H9 (cell line): ENCODE measurements at regions not wholly inside any gene's neighbourhood (a gene's known extent, or its start where the extent isn't known, plus 50 kb on each side); places are given as distances from the start of the nearest gene placed in this dataset.

Source experiments
- DNase-seq: peaks from one replicate; pipeline ENCODE4 v3.0.0-alpha.2; 2017
- H2AFZ ChIP-seq: one replicate; pipeline ENCODE4 v1.6.1; 2013; ENCODE audit warnings: mild to moderate bottlenecking, low read length, control low read depth, moderate library complexity
- H2AK5ac ChIP-seq: 2 replicates; pipeline ENCODE4 v1.6.1; 2013; ENCODE audit warnings: low read length, control low read depth, mixed read lengths; ENCODE audit not compliant: insufficient read length
- H2BK120ac ChIP-seq: one replicate; pipeline ENCODE4 v1.6.1; 2013; ENCODE audit warnings: low read depth, mild to moderate bottlenecking, low read length, control low read depth, inconsistent platforms; ENCODE audit not compliant: poor library complexity, severe bottlenecking
- H2BK12ac ChIP-seq: 2 replicates; pipeline ENCODE4 v1.6.1; 2013; ENCODE audit warnings: low read length, control low read depth, mixed read lengths, low read depth; ENCODE audit not compliant: insufficient read length
- H2BK15ac ChIP-seq: 2 replicates; pipeline ENCODE4 v1.6.1; 2013; ENCODE audit warnings: low read depth, low read length, control low read depth
- H2BK20ac ChIP-seq: one replicate; pipeline ENCODE4 v1.6.1; 2013; ENCODE audit warnings: low read depth, mild to moderate bottlenecking, low read length, control low read depth, inconsistent platforms; ENCODE audit not compliant: poor library complexity, severe bottlenecking
- H2BK5ac ChIP-seq: 2 replicates; pipeline ENCODE4 v1.6.1; 2013; ENCODE audit warnings: low read length, control low read depth, mixed read lengths; ENCODE audit not compliant: insufficient read length
- H3K14ac ChIP-seq: 2 replicates; pipeline ENCODE4 v1.6.1; 2013; ENCODE audit warnings: low read length, control low read depth; ENCODE audit not compliant: insufficient read depth
- H3K18ac ChIP-seq: 2 replicates; pipeline ENCODE4 v1.6.1; 2013; ENCODE audit warnings: low read depth, mild to moderate bottlenecking, mixed read lengths, low read length, control low read depth; ENCODE audit not compliant: insufficient read length
- H3K23ac ChIP-seq: 2 replicates; pipeline ENCODE4 v1.6.1; 2013; ENCODE audit warnings: low read length, control low read depth, mixed read lengths, low read depth; ENCODE audit not compliant: insufficient read length
- H3K23me2 ChIP-seq: 2 replicates; pipeline ENCODE4 v1.6.1; 2013; ENCODE audit warnings: low read depth, mild to moderate bottlenecking, mixed read lengths, low read length, control low read depth; ENCODE audit not compliant: insufficient read length, poor library complexity, severe bottlenecking
- H3K27ac ChIP-seq: 2 replicates; pipeline ENCODE4 v1.5.1; 2013; ENCODE audit warnings: low read length, control low read depth, mixed read lengths, low read depth; ENCODE audit not compliant: insufficient read length
- H3K27me3 ChIP-seq: 2 replicates; pipeline ENCODE4 v1.6.1; 2013; ENCODE audit warnings: low read length, control low read depth, inconsistent platforms; ENCODE audit not compliant: insufficient read depth
- H3K4ac ChIP-seq: 2 replicates; pipeline ENCODE4 v1.6.1; 2013; ENCODE audit warnings: low read depth, mild to moderate bottlenecking, control low read depth, inconsistent platforms, low read length, moderate library complexity
- H3K4me1 ChIP-seq: 2 replicates; pipeline ENCODE4 v1.6.1; 2013; ENCODE audit warnings: low read length, control low read depth, inconsistent platforms; ENCODE audit not compliant: insufficient read depth
- H3K4me2 ChIP-seq: 2 replicates; pipeline ENCODE4 v1.6.1; 2013; ENCODE audit warnings: low read length, control low read depth, mixed read lengths; ENCODE audit not compliant: insufficient read length, insufficient read depth
- H3K56ac ChIP-seq: 2 replicates; pipeline ENCODE4 v1.6.1; 2013; ENCODE audit warnings: low read depth, mild to moderate bottlenecking, mixed read lengths, low read length, control low read depth; ENCODE audit not compliant: insufficient read length
- H3K79me1 ChIP-seq: 2 replicates; pipeline ENCODE4 v1.6.1; 2013; ENCODE audit warnings: low read depth, mild to moderate bottlenecking, moderate library complexity, low read length, control low read depth, inconsistent platforms; ENCODE audit not compliant: insufficient read depth, poor library complexity, severe bottlenecking
- H3K79me2 ChIP-seq: 2 replicates; pipeline ENCODE4 v1.6.1; 2013; ENCODE audit warnings: low read length, control low read depth, inconsistent platforms; ENCODE audit not compliant: insufficient read depth
- H3K9ac ChIP-seq: 2 replicates; pipeline ENCODE4 v1.6.1; 2013; ENCODE audit warnings: low read length, control low read depth, mixed read lengths; ENCODE audit not compliant: insufficient read length; ENCODE audit errors: extremely low read depth
- H3K9me3 ChIP-seq: one replicate; pipeline ENCODE4 v1.6.1; 2013; ENCODE audit warnings: low read depth, low read length, inconsistent platforms; ENCODE audit not compliant: control insufficient read depth
- H3T11ph ChIP-seq: one replicate; pipeline ENCODE4 v1.6.1; 2013; ENCODE audit warnings: mild to moderate bottlenecking, low read length, control low read depth, inconsistent platforms
- H4K20me1 ChIP-seq: one replicate; pipeline ENCODE4 v1.6.1; 2013; ENCODE audit not compliant: control insufficient read depth, insufficient read length, insufficient read depth
- H4K5ac ChIP-seq: 2 replicates; pipeline ENCODE4 v1.6.1; 2013; ENCODE audit warnings: low read depth, mild to moderate bottlenecking, mixed read lengths, low read length, control low read depth; ENCODE audit not compliant: insufficient read length
- H4K8ac ChIP-seq: replicated peaks from 2 replicates; pipeline ENCODE4 v1.6.1; 2013; ENCODE audit warnings: low read length, control low read depth, mixed read lengths, low read depth; ENCODE audit not compliant: insufficient read length
- H4K91ac ChIP-seq: 2 replicates; pipeline ENCODE4 v1.6.1; 2013; ENCODE audit warnings: low read depth, mild to moderate bottlenecking, moderate library complexity, mixed read lengths, low read length, control low read depth; ENCODE audit not compliant: insufficient read length
- H3K27ac Mint-ChIP-seq, 3 experiments: 2 replicates in 2 of 3; 3 replicates in 1 of 3; pipeline ENCODE4 v1.8.0; 2020 to 2021; ENCODE audit warnings: mixed read lengths in 3 of 3, mild to moderate bottlenecking in 1 of 3, moderate library complexity in 1 of 3
- H3K27me3 Mint-ChIP-seq: 2 replicates; pipeline ENCODE4 v1.8.0; 2021; ENCODE audit warnings: low read depth, mild to moderate bottlenecking, moderate library complexity, mixed read lengths
- H3K36me3 Mint-ChIP-seq, 3 experiments: 2 replicates in 2 of 3; 3 replicates in 1 of 3; pipeline ENCODE4 v1.8.0; 2020 to 2021; ENCODE audit warnings: low read depth in 3 of 3, mixed read lengths in 3 of 3; ENCODE audit not compliant: insufficient read depth in 1 of 3
- H3K4me1 Mint-ChIP-seq, 2 experiments: 2 replicates each; pipeline ENCODE4 v1.8.0; 2020; ENCODE audit warnings: mixed read lengths in 2 of 2
- H3K4me3 Mint-ChIP-seq, 2 experiments: 2 replicates in 1 of 2; 3 replicates in 1 of 2; pipeline ENCODE4 v1.8.0; 2020 to 2021; ENCODE audit warnings: mild to moderate bottlenecking in 2 of 2, mixed read lengths in 2 of 2, moderate library complexity in 1 of 2
- H3K9me3 Mint-ChIP-seq, 2 experiments: 2 replicates in 1 of 2; 3 replicates in 1 of 2; pipeline ENCODE4 v1.8.0; 2020; ENCODE audit warnings: mild to moderate bottlenecking in 2 of 2, mixed read lengths in 2 of 2, moderate library complexity in 1 of 2
- WGBS: extraction: QIAGEN DNeasy Blood & Tissue Kit; methylation state at CpG from one replicate; pipeline ENCODE4 v1.1.7; 2013; ENCODE audit warnings: missing lambda C conversion rate, low lambda C conversion rate, mixed read lengths; ENCODE audit not compliant: insufficient read length; ENCODE audit errors: extremely low coverage; 5-methylcytosine and 5-hydroxymethylcytosine counted together
- TF ChIP-seq, protein P1 (sequence below): fragments of 200-600 bp; sonication (generic); conservative IDR thresholded peaks from 3 replicates; pipeline ENCODE4 v1.8.0; 2021; ENCODE audit warnings: antibody characterized with exemption, mild to moderate bottlenecking

DNA sequence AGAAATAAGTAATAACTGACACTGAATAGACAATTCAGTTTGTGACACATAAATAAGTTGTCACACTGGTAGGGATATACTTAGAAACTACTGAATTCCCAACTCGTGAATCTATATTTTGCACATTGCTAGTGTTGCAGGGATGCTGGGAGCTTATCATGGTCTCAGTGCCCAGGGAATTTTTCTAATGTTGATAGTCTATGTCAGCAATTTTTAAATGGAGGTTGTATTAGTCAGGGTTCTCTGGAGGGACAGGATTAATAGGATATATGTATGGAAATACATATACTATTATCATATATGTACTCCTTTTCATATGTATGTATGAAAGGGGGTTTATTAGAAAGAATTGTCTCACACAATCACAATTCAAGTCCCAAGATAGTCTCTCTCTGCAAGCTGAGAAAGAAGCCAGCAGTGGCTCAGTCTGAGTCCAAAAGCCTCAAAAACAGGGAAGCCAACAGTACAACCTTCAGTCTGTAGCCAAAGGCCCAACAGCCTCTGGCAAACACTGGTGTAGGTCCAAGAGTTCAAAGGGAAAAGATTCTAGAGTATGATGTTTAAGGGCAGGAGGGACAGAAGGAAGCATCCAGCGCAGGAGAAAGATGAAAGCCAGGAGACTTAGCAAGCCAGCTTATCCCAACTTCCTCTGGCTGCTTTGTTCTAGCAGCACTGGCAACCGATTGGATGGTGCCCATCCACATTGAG is 980.9 kb upstream of the GJE1 start:
- peaks cover 41 to 59% (median 45%) of the 10 kb centered on the region in 3 experiments for H3K36me3 Mint-ChIP-seq
- Histone ChIP-seq H3K56ac (no peak overlapping the region), H2AFZ (no peak overlapping the region), H3K4me1 (peaks cover 5% of the 10 kb centered on the region), H3K23me2 (no peaks in the 10 kb centered on the region), H4K8ac (no peak overlapping the region), H3K79me2 (no peaks in the 10 kb centered on the region), H4K20me1 (no peaks in the 10 kb centered on the region), H2BK12ac (peak overlapping the region; percentile 79), H3K27ac (no peak overlapping the region), H2BK120ac (peak overlapping the region; percentile 38), H3K18ac (no peak overlapping the region), H3K9ac (no peak overlapping the region), H4K91ac (no peak overlapping the region), H4K5ac (no peak overlapping the region), H2BK5ac (no peak overlapping the region), H3K23ac (no peak overlapping the region), H3K4me2 (no peak overlapping the region), H3K27me3 (no peaks in the 10 kb centered on the region), H2BK15ac (no peak overlapping the region), H2BK20ac (no peak overlapping the region), H3K14ac (no peak overlapping the region), H3T11ph (no peak overlapping the region), H3K79me1 (no peaks in the 10 kb centered on the region), H3K9me3 (no peaks in the 10 kb centered on the region), H3K4ac (no peak overlapping the region), H2AK5ac (no peak overlapping the region)
- peaks cover 19 to 23% of the 10 kb centered on the region in 2 experiments for H3K4me1 Mint-ChIP-seq
- WGBS, result no CpG with 5 or more reads among the region's 3 CpGs
- H3K27ac Mint-ChIP-seq, result peak overlapping the region; percentile 40 to 99 (median 60); a peak in 5 of 7 replicates
- no peaks in the 10 kb centered on the region; the same call in 1 of the 2 replicates for H3K27me3 Mint-ChIP-seq
- peaks cover 39 to 49% of the 10 kb centered on the region in 2 experiments for H3K9me3 Mint-ChIP-seq
- H3K4me3 Mint-ChIP-seq, result no peak overlapping the region
- TF ChIP-seq, protein P1, sequence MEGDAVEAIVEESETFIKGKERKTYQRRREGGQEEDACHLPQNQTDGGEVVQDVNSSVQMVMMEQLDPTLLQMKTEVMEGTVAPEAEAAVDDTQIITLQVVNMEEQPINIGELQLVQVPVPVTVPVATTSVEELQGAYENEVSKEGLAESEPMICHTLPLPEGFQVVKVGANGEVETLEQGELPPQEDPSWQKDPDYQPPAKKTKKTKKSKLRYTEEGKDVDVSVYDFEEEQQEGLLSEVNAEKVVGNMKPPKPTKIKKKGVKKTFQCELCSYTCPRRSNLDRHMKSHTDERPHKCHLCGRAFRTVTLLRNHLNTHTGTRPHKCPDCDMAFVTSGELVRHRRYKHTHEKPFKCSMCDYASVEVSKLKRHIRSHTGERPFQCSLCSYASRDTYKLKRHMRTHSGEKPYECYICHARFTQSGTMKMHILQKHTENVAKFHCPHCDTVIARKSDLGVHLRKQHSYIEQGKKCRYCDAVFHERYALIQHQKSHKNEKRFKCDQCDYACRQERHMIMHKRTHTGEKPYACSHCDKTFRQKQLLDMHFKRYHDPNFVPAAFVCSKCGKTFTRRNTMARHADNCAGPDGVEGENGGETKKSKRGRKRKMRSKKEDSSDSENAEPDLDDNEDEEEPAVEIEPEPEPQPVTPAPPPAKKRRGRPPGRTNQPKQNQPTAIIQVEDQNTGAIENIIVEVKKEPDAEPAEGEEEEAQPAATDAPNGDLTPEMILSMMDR, result no peak
- DNase-seq, result no peak
